ENCODE measurements at regions not wholly inside any gene's neighbourhood (a gene's known extent, or its start where the extent isn't known, plus 50 kb on each side); places are given as distances from the start of the nearest gene placed in this dataset.

DNA sequence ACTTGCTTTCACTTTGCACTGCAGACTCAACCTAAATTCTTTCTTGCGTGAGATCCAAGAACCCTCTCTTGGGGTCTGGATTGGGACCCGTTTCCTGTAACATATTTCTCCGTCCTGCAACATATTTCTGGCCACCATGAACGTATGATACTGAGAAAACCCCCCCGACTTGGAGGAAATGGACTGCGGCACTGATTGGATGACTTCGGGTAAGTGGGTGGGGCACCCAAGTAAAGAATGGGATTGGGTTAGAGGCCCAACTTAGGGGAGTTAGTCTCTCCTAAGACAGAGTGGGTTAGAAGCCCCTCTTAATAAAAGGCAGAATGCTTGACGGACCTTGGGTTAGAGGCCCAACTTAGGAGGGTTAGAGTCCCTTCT lies 690.4 kb downstream of the UQCRFS1 start:
- intact Hi-C loops (cut with DNase I): no loop called here
- Histone ChIP-seq H3K9ac (ENCODE audit: low read depth in 2 of 2, low read length in 2 of 2) (no peak overlapping the region), H3K36me3 (no peaks in the 10 kb centered on the region), H3K4me3 (no peak overlapping the region), H3K27ac (no peak overlapping the region), H3K9me3 (no peaks in the 10 kb centered on the region), H3K27me3 (no peaks in the 10 kb centered on the region), H3K4me1 (no peaks in the 10 kb centered on the region)
- DNase-seq: no peak
- TF ChIP-seq, protein P1, sequence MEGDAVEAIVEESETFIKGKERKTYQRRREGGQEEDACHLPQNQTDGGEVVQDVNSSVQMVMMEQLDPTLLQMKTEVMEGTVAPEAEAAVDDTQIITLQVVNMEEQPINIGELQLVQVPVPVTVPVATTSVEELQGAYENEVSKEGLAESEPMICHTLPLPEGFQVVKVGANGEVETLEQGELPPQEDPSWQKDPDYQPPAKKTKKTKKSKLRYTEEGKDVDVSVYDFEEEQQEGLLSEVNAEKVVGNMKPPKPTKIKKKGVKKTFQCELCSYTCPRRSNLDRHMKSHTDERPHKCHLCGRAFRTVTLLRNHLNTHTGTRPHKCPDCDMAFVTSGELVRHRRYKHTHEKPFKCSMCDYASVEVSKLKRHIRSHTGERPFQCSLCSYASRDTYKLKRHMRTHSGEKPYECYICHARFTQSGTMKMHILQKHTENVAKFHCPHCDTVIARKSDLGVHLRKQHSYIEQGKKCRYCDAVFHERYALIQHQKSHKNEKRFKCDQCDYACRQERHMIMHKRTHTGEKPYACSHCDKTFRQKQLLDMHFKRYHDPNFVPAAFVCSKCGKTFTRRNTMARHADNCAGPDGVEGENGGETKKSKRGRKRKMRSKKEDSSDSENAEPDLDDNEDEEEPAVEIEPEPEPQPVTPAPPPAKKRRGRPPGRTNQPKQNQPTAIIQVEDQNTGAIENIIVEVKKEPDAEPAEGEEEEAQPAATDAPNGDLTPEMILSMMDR (IDR thresholded peaks at IDR 0.05): no peak

DNA sequence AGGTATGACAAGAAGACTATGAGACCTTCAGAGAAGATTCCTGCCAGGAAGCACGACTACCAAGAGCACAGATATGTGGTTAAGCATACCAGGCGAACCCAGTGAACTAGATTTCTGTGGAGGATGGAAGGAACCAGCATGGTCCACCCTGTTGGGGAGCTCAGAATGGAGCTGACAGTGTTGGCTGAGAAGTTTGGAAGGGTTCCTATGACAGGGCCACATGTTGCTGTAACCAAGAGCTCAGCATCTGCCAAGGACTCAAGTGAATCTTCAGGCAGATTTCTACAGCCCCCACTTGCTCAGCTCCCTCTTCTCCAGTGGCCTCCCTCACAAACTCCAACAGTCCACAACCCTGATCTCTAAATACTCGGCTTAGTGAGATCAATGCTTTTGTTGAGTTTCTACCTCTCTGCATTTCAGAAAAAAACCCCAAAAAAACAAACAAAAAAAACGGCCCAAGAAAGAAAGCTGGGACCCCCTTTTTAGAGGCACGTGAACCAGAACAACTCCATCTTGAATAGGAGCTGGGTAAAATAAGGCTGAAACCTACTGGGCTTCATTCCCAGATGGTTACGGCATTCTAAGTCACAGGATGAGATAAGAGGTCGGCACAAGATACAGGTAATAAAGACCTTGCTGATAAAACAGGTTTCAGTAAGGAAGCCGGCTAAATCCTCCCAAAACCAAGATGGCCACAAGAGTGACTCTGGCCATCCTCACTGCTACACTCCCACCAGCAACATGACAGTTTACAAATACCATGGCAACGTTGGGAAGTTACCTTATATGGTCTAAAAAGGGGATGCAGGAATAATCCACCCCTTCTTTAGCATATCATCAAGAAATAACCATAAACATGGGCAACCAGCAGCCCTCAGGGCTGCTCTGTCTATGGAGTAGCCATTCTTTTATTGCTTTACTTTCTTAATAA lies 691.1 kb downstream of the UQCRFS1 start:
- TF ChIP-seq, protein P1 (IDR thresholded peaks at IDR 0.05): no peak
- intact Hi-C loops (cut with DNase I): no loop called here

DNA sequence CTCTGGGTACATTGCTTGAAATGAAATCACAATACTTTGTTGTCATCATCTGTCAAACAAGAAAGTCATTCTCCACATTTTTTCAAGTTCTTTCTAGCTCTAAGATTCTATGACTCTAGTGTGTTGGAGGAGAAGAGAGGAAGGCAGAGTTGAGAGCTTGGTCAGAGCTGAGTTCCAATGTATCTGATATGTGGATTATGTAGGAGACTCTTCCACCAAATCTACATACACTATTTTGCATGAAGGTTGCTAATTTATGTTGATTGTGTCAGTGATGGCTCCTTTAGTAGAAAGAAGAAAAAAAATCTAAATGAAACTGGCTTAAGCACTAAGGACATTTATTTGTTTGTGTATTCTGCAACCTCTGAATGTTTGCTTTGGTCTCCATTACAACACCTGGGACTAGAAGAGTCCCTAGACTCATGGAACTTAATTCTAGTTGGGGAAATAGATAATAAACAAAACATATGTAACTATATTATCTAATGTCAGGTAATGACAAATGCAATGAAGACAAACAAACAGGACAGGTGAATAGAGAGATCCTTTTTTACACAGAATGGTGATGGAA lies 691.9 kb downstream of the UQCRFS1 start:
- no peak overlapping the region for H3K27ac ChIP-seq
- intact Hi-C loops (cut with DNase I): no loop called here
- H3K36me3 ChIP-seq: no peaks in the 10 kb centered on the region
- no peaks in the 10 kb centered on the region for H3K27me3 ChIP-seq
- no peaks in the 10 kb centered on the region for H3K9me3 ChIP-seq
- TF ChIP-seq, protein P1 (IDR thresholded peaks at IDR 0.05): no peak
- no peak overlapping the region for H3K4me3 ChIP-seq
- no peak for DNase-seq
- H3K4me1 ChIP-seq: no peaks in the 10 kb centered on the region
- no peak overlapping the region for H3K9ac ChIP-seq (ENCODE audit: low read depth in 2 of 2, low read length in 2 of 2)

More for the DNA sequence above, 691.1 kb downstream of the UQCRFS1 start:
- Histone ChIP-seq H3K9ac (ENCODE audit: low read depth in 2 of 2, low read length in 2 of 2) (no peak overlapping the region), H3K27me3 (no peaks in the 10 kb centered on the region), H3K4me3 (no peak overlapping the region), H3K36me3 (no peaks in the 10 kb centered on the region), H3K4me1 (no peaks in the 10 kb centered on the region), H3K9me3 (no peaks in the 10 kb centered on the region), H3K27ac (no peak overlapping the region)
- no peak for DNase-seq

DNA sequence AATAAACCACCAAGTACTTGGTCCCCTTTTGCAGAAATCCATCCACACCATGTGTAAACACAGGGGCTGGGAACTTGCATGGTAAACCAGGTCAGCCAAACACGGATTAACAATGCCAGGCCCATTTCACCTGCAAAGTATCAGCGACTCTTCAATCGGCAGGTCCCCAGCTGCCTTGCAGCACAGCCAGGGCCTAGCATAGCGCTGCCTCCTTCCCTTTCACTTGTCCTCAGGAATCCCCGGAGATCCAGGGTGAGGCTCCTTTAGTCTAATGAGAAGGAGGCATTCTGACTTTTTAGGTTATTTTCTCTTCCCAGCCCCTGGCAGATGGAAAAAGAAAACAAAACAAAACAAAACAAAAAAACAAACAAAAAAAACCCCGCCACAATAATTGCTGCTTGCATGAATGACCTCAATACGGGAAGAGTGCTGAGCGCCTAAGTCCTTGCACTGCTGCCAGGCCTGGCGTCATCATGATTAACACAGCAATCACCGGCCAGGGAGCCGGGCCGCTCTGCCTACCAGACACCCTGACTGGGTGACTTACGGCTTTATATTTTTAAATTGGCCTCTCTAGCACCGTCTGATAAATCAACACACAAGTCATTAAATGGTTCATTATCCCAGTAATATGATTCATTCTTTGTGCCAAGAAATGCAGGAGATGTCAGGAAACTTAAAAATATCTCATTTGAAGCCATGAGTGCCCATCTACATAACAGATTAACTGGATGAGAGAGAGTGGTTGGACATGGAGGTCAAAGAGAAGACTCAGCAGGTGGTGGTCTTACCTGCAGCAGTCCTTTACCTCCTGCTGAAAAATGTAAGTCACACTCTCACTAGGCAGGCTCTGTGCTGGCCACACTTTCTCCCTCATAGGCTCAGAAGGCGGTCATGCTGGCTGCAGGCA lies 692.7 kb downstream of the UQCRFS1 start:
- no peak overlapping the region for H3K27ac ChIP-seq
- H3K36me3 ChIP-seq: no peaks in the 10 kb centered on the region
- no peaks in the 10 kb centered on the region for H3K9me3 ChIP-seq
- no peak for DNase-seq
- H3K4me1 ChIP-seq: no peaks in the 10 kb centered on the region
- intact Hi-C loops (cut with DNase I): no loop called here
- no peak overlapping the region for H3K4me3 ChIP-seq
- TF ChIP-seq, protein P1 (IDR thresholded peaks at IDR 0.05): no peak
- H3K9ac ChIP-seq (ENCODE audit: low read depth in 2 of 2, low read length in 2 of 2): no peak overlapping the region
- no peaks in the 10 kb centered on the region for H3K27me3 ChIP-seq

DNA sequence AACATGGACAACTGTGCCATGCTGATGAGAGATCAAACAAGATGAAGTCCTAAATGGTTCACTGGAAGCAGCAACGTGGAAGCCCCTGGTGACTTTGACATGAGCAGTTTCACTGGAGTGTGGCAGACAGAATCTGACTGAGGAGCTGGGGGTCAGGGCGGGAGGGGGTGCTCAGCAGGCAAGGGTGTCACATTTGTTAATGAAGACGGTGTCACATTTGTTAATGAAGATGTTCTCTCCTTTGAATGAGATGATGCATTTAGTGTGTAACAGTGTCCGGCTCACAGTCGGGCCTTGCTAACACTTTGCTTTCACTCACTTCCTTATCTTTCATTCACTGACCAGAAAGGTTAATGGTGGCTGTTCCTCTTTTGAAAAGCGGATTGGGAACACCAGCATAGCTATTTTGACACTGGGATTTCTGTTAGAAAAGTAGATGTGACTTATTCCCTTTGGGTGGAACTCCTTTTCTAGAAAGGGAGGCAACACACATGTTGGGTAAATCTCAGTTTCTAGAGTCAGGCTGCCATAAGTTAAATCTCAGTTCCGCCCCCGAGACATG lies 693.7 kb downstream of the UQCRFS1 start:
- H3K27ac ChIP-seq: no peak overlapping the region
- DNase-seq: no peak
- no peak overlapping the region for H3K9ac ChIP-seq (ENCODE audit: low read depth in 2 of 2, low read length in 2 of 2)
- no peaks in the 10 kb centered on the region for H3K9me3 ChIP-seq
- no peaks in the 10 kb centered on the region for H3K36me3 ChIP-seq
- TF ChIP-seq, protein P1 (IDR thresholded peaks at IDR 0.05): no peak
- intact Hi-C loops (cut with DNase I): no loop called here
- no peaks in the 10 kb centered on the region for H3K4me1 ChIP-seq
- no peaks in the 10 kb centered on the region for H3K27me3 ChIP-seq
- H3K4me3 ChIP-seq: no peak overlapping the region
